Mesothelial cell of epicardium (in vitro differentiated cells): ENCODE measurements at regions not wholly inside any gene's neighbourhood (a gene's known extent, or its start where the extent isn't known, plus 50 kb on each side); places are given as distances from the start of the nearest gene placed in this dataset.

Experiments
- DNase-seq, 2 experiments: peaks; one replicate each; pipeline ENCODE4 v3.0.0; 2021; ENCODE audit warnings: low spot score in 2 of 2; ENCODE audit not compliant: unreplicated experiment in 2 of 2
- H3K27ac Mint-ChIP-seq: 2 replicates; pipeline ENCODE4 v1.8.0; 2021; ENCODE audit warnings: mixed read lengths
- H3K27me3 Mint-ChIP-seq: 2 replicates; pipeline ENCODE4 v1.8.0; 2021; ENCODE audit warnings: low read depth, mixed read lengths
- H3K36me3 Mint-ChIP-seq: 2 replicates; pipeline ENCODE4 v1.8.0; 2021; ENCODE audit warnings: mixed read lengths
- H3K4me1 Mint-ChIP-seq: 2 replicates; pipeline ENCODE4 v1.8.0; 2021; ENCODE audit warnings: mixed read lengths
- H3K4me3 Mint-ChIP-seq: 2 replicates; pipeline ENCODE4 v1.8.0; 2021; ENCODE audit warnings: mild to moderate bottlenecking, moderate library complexity, mixed read lengths
- H3K9me3 Mint-ChIP-seq: 2 replicates; pipeline ENCODE4 v1.8.0; 2021; ENCODE audit warnings: mixed read lengths
- TF ChIP-seq, protein P1 (sequence below): fragments of 200-600 bp; sonication (generic); IDR thresholded peaks from one replicate; pipeline ENCODE4 v1.5.0; 2021; ENCODE audit warnings: antibody characterized with exemption; ENCODE audit not compliant: unreplicated experiment

DNA sequence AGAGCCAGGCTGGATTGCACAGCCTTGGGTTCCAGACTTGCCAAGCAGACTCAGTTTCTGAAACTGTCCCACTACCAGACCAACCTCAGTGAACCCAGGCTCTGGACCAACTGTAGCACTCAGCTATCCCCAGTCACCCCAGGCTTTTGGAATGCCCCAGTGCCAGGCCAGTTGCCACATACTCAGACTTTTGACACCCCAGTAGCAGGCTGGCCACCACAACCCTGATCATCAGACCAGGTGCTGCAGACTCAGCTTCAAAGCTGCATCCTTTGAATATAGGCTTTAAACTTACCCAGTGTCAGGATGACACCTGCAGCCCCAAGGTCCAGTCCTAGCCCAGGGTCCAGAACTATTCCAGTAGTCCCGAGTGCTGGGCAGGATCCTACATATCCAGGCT, 1389.9 kb downstream of the ARAP2 start:
- Mint-ChIP-seq H3K4me3 (no peak overlapping the region), H3K36me3 (no peaks in the 10 kb centered on the region), H3K9me3 (no peaks in the 10 kb centered on the region), H3K4me1 (peaks cover 10% of the 10 kb centered on the region), H3K27ac (no peak overlapping the region), H3K27me3 (peaks cover 12% of the 10 kb centered on the region)
- no peak for DNase-seq
- TF ChIP-seq, protein P1, sequence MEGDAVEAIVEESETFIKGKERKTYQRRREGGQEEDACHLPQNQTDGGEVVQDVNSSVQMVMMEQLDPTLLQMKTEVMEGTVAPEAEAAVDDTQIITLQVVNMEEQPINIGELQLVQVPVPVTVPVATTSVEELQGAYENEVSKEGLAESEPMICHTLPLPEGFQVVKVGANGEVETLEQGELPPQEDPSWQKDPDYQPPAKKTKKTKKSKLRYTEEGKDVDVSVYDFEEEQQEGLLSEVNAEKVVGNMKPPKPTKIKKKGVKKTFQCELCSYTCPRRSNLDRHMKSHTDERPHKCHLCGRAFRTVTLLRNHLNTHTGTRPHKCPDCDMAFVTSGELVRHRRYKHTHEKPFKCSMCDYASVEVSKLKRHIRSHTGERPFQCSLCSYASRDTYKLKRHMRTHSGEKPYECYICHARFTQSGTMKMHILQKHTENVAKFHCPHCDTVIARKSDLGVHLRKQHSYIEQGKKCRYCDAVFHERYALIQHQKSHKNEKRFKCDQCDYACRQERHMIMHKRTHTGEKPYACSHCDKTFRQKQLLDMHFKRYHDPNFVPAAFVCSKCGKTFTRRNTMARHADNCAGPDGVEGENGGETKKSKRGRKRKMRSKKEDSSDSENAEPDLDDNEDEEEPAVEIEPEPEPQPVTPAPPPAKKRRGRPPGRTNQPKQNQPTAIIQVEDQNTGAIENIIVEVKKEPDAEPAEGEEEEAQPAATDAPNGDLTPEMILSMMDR, result no peak

DNA sequence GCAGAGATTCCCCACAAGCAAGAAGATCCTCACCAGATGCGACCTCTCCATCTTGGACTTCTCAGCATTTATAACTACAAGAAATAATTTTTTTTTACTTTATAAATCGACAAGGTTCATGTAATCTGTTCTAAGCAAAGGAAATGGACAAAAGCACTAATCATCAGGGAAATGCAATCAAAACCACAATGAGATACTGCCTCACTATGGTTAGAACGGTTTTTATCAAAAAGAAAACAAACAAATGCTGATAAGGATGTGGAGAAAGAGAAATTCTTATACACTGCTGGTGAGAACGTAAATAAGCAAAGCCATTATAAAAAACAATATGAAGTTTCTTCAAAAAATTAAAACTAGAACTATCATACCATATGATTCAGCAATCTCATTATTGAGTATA, 1382.6 kb downstream of the ARAP2 start:
- Mint-ChIP-seq H3K27me3 (peaks cover 8% of the 10 kb centered on the region), H3K36me3 (no peaks in the 10 kb centered on the region), H3K4me3 (no peak overlapping the region), H3K4me1 (no peaks in the 10 kb centered on the region), H3K27ac (no peak overlapping the region), H3K9me3 (no peaks in the 10 kb centered on the region)
- DNase-seq, result no peak
- TF ChIP-seq, protein P1, result no peak

DNA sequence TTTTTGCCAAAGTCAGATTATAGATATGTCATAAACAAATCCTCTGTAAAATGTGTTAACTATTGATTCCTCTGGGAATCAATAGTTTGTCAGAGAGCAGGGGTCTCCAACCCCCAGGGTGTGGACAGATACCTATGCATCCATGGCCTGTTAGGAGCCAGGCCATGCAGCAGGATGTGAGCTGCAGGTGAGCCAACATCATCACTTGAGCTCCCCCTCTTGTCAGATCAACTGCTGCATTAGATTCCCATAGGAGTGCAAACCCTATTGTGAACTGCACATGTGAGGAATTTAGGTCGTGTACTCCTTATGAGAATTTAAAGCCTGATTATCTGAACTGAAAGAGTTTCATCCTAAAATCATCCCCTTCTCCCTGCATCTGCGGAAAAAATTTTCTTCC, 1365.4 kb downstream of the ARAP2 start:
- Mint-ChIP-seq H3K27ac (no peak overlapping the region), H3K27me3 (no peaks in the 10 kb centered on the region), H3K9me3 (peaks cover 31% of the 10 kb centered on the region), H3K4me1 (no peaks in the 10 kb centered on the region), H3K36me3 (no peaks in the 10 kb centered on the region), H3K4me3 (no peak overlapping the region)
- DNase-seq, result no peak
- TF ChIP-seq, protein P1, result no peak

DNA sequence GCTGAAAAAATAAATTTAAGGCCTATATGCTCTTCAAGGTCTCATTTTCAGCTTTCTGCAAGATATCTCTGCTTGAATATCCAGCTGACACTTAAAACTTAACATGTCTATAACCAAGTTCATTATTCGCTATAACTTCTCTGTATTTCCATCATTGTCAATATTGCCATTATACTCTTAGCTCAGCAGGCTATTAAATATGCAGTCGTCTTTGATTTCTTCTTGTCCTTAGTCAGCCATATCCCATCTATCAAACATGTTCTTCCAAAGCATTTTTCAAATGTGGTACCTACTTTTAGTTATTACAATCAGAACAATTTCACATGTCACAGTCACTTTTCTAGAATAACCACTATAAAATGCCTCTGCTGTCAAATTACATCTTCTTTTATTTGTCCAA, 1364.1 kb downstream of the ARAP2 start:
- H3K4me1 Mint-ChIP-seq, result no peaks in the 10 kb centered on the region
- TF ChIP-seq, protein P1, result no peak
- no peak for DNase-seq
- no peaks in the 10 kb centered on the region for H3K27me3 Mint-ChIP-seq
- H3K9me3 Mint-ChIP-seq, result peaks cover 22% of the 10 kb centered on the region
- H3K36me3 Mint-ChIP-seq, result no peaks in the 10 kb centered on the region
- H3K4me3 Mint-ChIP-seq, result no peak overlapping the region
- H3K27ac Mint-ChIP-seq, result no peak overlapping the region

DNA sequence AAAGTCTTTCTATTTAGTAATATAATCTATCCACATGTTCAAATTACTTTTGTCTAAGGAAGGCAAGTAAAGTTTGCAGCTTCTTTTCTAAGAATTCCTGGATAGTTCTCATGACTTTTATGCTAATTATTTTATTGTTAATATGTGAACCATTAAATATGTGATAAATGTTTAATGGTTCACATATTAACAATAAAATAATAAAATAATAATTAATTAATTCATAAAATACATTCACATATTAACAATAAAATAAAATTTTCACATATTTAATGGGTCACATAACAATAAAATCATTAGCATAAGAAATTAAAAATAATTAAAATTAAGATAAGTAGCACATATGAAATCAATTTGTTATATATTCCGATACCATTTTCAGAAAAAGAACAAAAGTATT, 1352.4 kb downstream of the ARAP2 start:
- H3K4me3 Mint-ChIP-seq, result no peak overlapping the region
- peaks cover 4% of the 10 kb centered on the region for H3K9me3 Mint-ChIP-seq
- peaks cover 1% of the 10 kb centered on the region for H3K36me3 Mint-ChIP-seq
- H3K27me3 Mint-ChIP-seq, result no peaks in the 10 kb centered on the region
- DNase-seq, result no peak
- TF ChIP-seq, protein P1, result no peak
- H3K27ac Mint-ChIP-seq, result no peak overlapping the region
- no peaks in the 10 kb centered on the region for H3K4me1 Mint-ChIP-seq

DNA sequence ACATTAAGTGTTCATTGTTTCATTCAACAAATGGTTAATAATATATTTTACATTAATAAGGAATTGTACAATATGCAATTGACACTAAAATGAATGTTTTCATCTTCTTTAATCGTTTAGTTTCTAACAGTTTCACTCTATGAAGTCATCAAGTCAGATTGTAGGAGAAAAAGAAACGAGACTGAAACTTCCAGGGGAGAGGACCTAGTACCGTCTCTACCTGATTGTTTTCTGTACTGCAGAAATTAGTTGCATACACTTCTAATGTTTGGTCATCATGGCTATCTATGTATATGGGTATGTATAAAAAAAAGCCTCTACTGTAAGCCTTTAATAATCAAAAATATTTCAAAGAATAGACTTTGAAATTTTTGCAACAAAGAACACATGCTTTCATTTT, 1350.9 kb downstream of the ARAP2 start:
- H3K9me3 Mint-ChIP-seq, result peaks cover 4% of the 10 kb centered on the region
- no peaks in the 10 kb centered on the region for H3K27me3 Mint-ChIP-seq
- H3K4me3 Mint-ChIP-seq, result no peak overlapping the region
- H3K4me1 Mint-ChIP-seq, result no peaks in the 10 kb centered on the region
- peaks cover 1% of the 10 kb centered on the region for H3K36me3 Mint-ChIP-seq
- TF ChIP-seq, protein P1, result no peak
- no peak overlapping the region for H3K27ac Mint-ChIP-seq
- DNase-seq, result no peak
